PC-9 (cell line): ENCODE measurements at regions not wholly inside any gene's neighbourhood (a gene's known extent, or its start where the extent isn't known, plus 50 kb on each side); places are given as distances from the start of the nearest gene placed in this dataset.

Experiments
- BruUV-seq: library from RNA; stranded (reverse); fragments of 400-500 nt; replicated peaks from 2 replicates; lab custom pipeline; 2021; lab: Mats Ljungman, UMichigan
- CTCF ChIA-PET: fragments of 300-600 bp; sonication (Branson Sonifier 250); formaldehyde crosslinking; loops from one replicate; lab custom pipeline; 2022; ENCODE audit warnings: antibody characterized with exemption; lab: Charles Lee
- POLR2A ChIA-PET: fragments of 300-600 bp; sonication (Branson Sonifier 250); formaldehyde crosslinking; loops from one replicate; lab custom pipeline; 2022; ENCODE audit warnings: antibody characterized with exemption; ENCODE audit not compliant: unreplicated experiment; lab: Charles Lee
- DNase-seq, 2 experiments: peaks; one replicate each; pipeline versions ENCODE4 v3.0.0 to v3.0.0-alpha.2; 2015 to 2022; ENCODE audit warnings: mixed read lengths in 1 of 2
- H2AFZ ChIP-seq: fragments of 200-600 bp; sonication (generic); 2 replicates; pipeline ENCODE4 v1.8.1; 2017; ENCODE audit warnings: antibody characterized with exemption
- H3F3A ChIP-seq: fragments of 200-600 bp; sonication (generic); 2 replicates; pipeline ENCODE4 v1.8.1; 2017; ENCODE audit warnings: antibody characterized with exemption, mild to moderate bottlenecking, low read depth; ENCODE audit not compliant: insufficient read depth
- H3K27ac ChIP-seq: fragments of 200-600 bp; sonication (generic); 2 replicates; pipeline ENCODE4 v1.6.1; 2016; ENCODE audit warnings: mixed run types
- H3K27me3 ChIP-seq: fragments of 200-600 bp; sonication (generic); 2 replicates; pipeline ENCODE4 v1.6.1; 2016; ENCODE audit warnings: low read depth, mixed run types; ENCODE audit not compliant: insufficient read depth
- H3K36me3 ChIP-seq: fragments of 200-600 bp; sonication (generic); 2 replicates; pipeline ENCODE4 v1.6.1; 2016; ENCODE audit warnings: low read depth, mixed run types
- H3K4me1 ChIP-seq: fragments of 200-600 bp; sonication (generic); replicated peaks from 2 replicates; pipeline ENCODE4 v1.6.1; 2016; ENCODE audit warnings: mixed run types; ENCODE audit not compliant: insufficient read depth
- H3K4me2 ChIP-seq: fragments of 200-600 bp; sonication (generic); 2 replicates; pipeline ENCODE4 v1.6.1; 2017; ENCODE audit warnings: mixed run types
- H3K4me3 ChIP-seq: fragments of 200-600 bp; sonication (generic); 2 replicates; pipeline ENCODE4 v1.6.1; 2016; ENCODE audit warnings: mixed run types
- H3K79me2 ChIP-seq: fragments of 200-600 bp; sonication (generic); 2 replicates; pipeline ENCODE4 v1.6.1; 2017; ENCODE audit warnings: low read depth, mixed run types
- H3K9me2 ChIP-seq: fragments of 200-600 bp; sonication (generic); 2 replicates; pipeline ENCODE4 v1.8.1; 2017; ENCODE audit warnings: mild to moderate bottlenecking; ENCODE audit not compliant: insufficient read depth
- H3K9me3 ChIP-seq: fragments of 200-600 bp; sonication (generic); 2 replicates; pipeline ENCODE4 v1.8.1; 2016; ENCODE audit warnings: low read depth; ENCODE audit not compliant: insufficient read depth
- H4K20me1 ChIP-seq: fragments of 200-600 bp; sonication (generic); 2 replicates; pipeline ENCODE4 v1.8.1; 2017; ENCODE audit not compliant: insufficient read depth
- CTCF ChIP-seq: fragments of 200-600 bp; sonication (generic); conservative IDR thresholded peaks from 2 replicates; pipeline ENCODE4 v1.6.1; 2017; ENCODE audit warnings: mixed run types, antibody characterized with exemption, mild to moderate bottlenecking, moderate library complexity
- EZH2 ChIP-seq: fragments of 200-600 bp; sonication (generic); IDR thresholded peaks from 2 replicates; pipeline ENCODE4 v1.8.0; 2017; ENCODE audit warnings: antibody characterized with exemption, low read depth
- intact Hi-C: fragments of 100-400 bp; cut with micrococcal nuclease; formaldehyde crosslinking; loops from one replicate; pipeline ENCODE4 v1.10.0; 2022; ENCODE audit not compliant: unreplicated experiment

- no peaks in the 10 kb centered on the region for H3K27me3 ChIP-seq
- ChIA-PET POLR2A (no interaction called here), CTCF (no interaction called here)
- no TSS peak for BruUV-seq
- no peaks in the 10 kb centered on the region for H3K79me2 ChIP-seq
- no peaks in the 10 kb centered on the region for H4K20me1 ChIP-seq
- H2AFZ ChIP-seq, result no peak overlapping the region
- H3K4me3 ChIP-seq, result no peak overlapping the region
- H3K9me3 ChIP-seq, result no peaks in the 10 kb centered on the region
- H3K27ac ChIP-seq, result no peak overlapping the region
- no peak for TF ChIP-seq CTCF
- H3K9me2 ChIP-seq, result no peaks in the 10 kb centered on the region
- peaks cover 6% of the 10 kb centered on the region; the same call in 1 of the 2 replicates for H3K4me1 ChIP-seq
- H3K36me3 ChIP-seq, result no peaks in the 10 kb centered on the region
- no peak overlapping the region for H3K4me2 ChIP-seq
- intact Hi-C loops, result no loop called here
- DNase-seq, result no peak
- H3F3A ChIP-seq, result peaks cover 3% of the 10 kb centered on the region; the same call in 1 of the 2 replicates
Measured at GRCh38 chr3:55165704-55166405, 238.0 kb upstream of the LRTM1 start.

- H4K20me1 ChIP-seq, result no peaks in the 10 kb centered on the region
- H3K36me3 ChIP-seq, result no peaks in the 10 kb centered on the region
- H3K4me3 ChIP-seq, result no peak overlapping the region
- CTCF ChIA-PET, result no interaction called here
- H3K9me3 ChIP-seq, result no peaks in the 10 kb centered on the region
- no peaks in the 10 kb centered on the region for H3K9me2 ChIP-seq
- no peaks in the 10 kb centered on the region for H3K27me3 ChIP-seq
- H3K4me1 ChIP-seq, result peaks cover 8% of the 10 kb centered on the region
- intact Hi-C loops, result no loop called here
- H3F3A ChIP-seq, result peaks cover 5% of the 10 kb centered on the region; the same call in 1 of the 2 replicates
- DNase-seq, result no peak
- H2AFZ ChIP-seq, result no peak overlapping the region
- no TSS peak for BruUV-seq
- no peak overlapping the region for H3K27ac ChIP-seq
- TF ChIP-seq EZH2, result no peak
- no peak for TF ChIP-seq CTCF
- H3K4me2 ChIP-seq, result no peak overlapping the region
- POLR2A ChIA-PET, result no interaction called here
- no peaks in the 10 kb centered on the region for H3K79me2 ChIP-seq
Measured at GRCh38 chr3:55165278-55165677, 237.4 kb upstream of the LRTM1 start.

GRCh38 chr3:55164876-55165275 lies 237.0 kb upstream of the LRTM1 start:
- DNase-seq, result no peak
- TF ChIP-seq EZH2 (no peak), CTCF (no peak)
- Histone ChIP-seq H3K9me3 (no peaks in the 10 kb centered on the region), H3K4me2 (no peak overlapping the region), H3K79me2 (no peaks in the 10 kb centered on the region), H3K27me3 (no peaks in the 10 kb centered on the region), H3K36me3 (no peaks in the 10 kb centered on the region), H3K27ac (no peak overlapping the region), H3K4me1 (peaks cover 12% of the 10 kb centered on the region), H4K20me1 (no peaks in the 10 kb centered on the region), H2AFZ (no peak overlapping the region), H3K4me3 (no peak overlapping the region), H3K9me2 (no peaks in the 10 kb centered on the region), H3F3A (peaks cover 5% of the 10 kb centered on the region; the same call in 1 of the 2 replicates)
- intact Hi-C loops, result loop anchor here (5.0 kb wide), 1 partner anchor 213 kb away; no protein-coding TSS in a partner anchor
- no TSS peak for BruUV-seq
- ChIA-PET POLR2A (no interaction called here), CTCF (no interaction called here)
